ENCODE measurements at regions not wholly inside any gene's neighbourhood (a gene's known extent, or its start where the extent isn't known, plus 50 kb on each side); places are given as distances from the start of the nearest gene placed in this dataset.
"Not testable (repeated sequence)": the region's sequence is repeated elsewhere in the genome, so short reads cannot be mapped to it uniquely, and the experiment has no call there.

DNA sequence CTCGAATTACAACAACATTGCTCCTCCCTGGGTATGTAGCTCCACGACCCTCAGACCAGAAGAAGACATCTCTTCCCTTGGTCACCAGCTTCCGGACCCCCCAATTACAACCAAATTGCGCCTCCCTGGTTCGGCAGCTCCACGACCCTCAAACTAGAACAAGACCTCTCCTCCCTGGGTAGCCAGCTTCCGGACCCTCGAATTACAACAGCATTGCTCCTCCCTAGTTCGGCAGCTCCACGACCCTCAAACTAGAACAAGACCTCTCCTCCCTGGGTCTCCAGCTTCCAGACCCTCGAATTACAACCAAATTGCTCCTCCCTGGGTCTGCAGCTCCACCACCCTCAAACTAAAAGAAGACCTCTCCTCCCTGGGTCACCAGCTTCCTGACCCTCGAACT is 322.7 kb downstream of the PREX1 start:
- not testable (repeated sequence) for H3K36me3 ChIP-seq (ENCODE audit: control insufficient read depth, insufficient read depth, low read length); H3K4me1 ChIP-seq (ENCODE audit: control insufficient read depth, insufficient read depth, low read length); H3K4me3 ChIP-seq (ENCODE audit: low read depth, low read length); H3K27ac ChIP-seq (ENCODE audit: low read depth, low read length); H3K9ac ChIP-seq (ENCODE audit: low read length)
- Histone ChIP-seq H3K27me3 (ENCODE audit: control insufficient read depth, insufficient read depth, low read length) (peaks cover 12% of the 10 kb centered on the region), H3K9me3 (ENCODE audit: control insufficient read depth, insufficient read depth, low read depth, low read length) (peaks cover 13% of the 10 kb centered on the region; the same call in 1 of the 2 replicates)

DNA sequence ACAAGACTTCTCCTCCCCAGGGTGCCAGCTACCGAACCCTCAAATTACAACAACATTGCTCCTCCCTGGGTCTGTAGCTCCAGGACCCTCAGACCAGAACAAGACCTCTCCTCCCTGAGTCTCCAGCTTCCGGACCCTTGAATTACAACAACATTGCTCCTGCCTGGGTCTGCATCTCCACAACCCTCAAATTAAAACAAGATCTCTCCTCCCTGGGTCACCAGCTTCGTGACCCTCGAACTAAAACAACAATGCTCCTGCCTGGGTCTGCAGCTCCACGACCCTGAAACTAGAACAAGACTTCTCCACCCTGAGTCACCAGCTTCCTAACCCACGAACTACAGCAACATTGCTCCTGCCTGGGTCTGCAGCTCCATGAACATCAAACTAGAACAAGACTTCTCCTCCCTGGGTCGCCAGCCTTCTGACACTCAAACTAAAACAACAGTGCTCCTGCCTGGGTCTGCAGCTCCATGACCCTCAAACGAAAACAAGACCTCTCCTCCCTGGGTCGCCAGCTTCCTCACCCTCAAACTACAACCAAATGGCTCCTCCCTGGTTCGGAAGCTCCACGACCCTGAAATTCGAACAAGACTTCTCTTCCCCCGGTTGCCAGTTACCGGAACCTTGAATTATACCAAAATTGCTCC is 324.5 kb downstream of the PREX1 start:
- Histone ChIP-seq H3K27me3 (ENCODE audit: control insufficient read depth, insufficient read depth, low read length) (peaks cover 12% of the 10 kb centered on the region), H3K4me1 (ENCODE audit: control insufficient read depth, insufficient read depth, low read length) (no peaks in the 10 kb centered on the region), H3K9me3 (ENCODE audit: control insufficient read depth, insufficient read depth, low read depth, low read length) (peaks cover 13% of the 10 kb centered on the region; the same call in 1 of the 2 replicates)

GRCh38 chr20:48502758-48503157 is 325.0 kb downstream of the PREX1 start:
- Histone ChIP-seq H3K4me3 (ENCODE audit: low read depth, low read length) (no peak overlapping the region), H3K36me3 (ENCODE audit: control insufficient read depth, insufficient read depth, low read length) (no peaks in the 10 kb centered on the region), H3K9me3 (ENCODE audit: control insufficient read depth, insufficient read depth, low read depth, low read length) (peaks cover 13% of the 10 kb centered on the region; the same call in 1 of the 2 replicates), H3K27ac (ENCODE audit: low read depth, low read length) (no peak overlapping the region), H3K9ac (ENCODE audit: low read length) (no peak overlapping the region), H3K27me3 (ENCODE audit: control insufficient read depth, insufficient read depth, low read length) (peaks cover 12% of the 10 kb centered on the region), H3K4me1 (ENCODE audit: control insufficient read depth, insufficient read depth, low read length) (no peaks in the 10 kb centered on the region)

More for the DNA sequence above, 324.5 kb downstream of the PREX1 start:
- no peak overlapping the region for H3K27ac ChIP-seq (ENCODE audit: low read depth, low read length)
- H3K36me3 ChIP-seq (ENCODE audit: control insufficient read depth, insufficient read depth, low read length): no peaks in the 10 kb centered on the region
- H3K9ac ChIP-seq (ENCODE audit: low read length): no peak overlapping the region
- no peak overlapping the region for H3K4me3 ChIP-seq (ENCODE audit: low read depth, low read length)

- Histone ChIP-seq H3K4me1 (ENCODE audit: control insufficient read depth, insufficient read depth, low read length) (no peaks in the 10 kb centered on the region), H3K27ac (ENCODE audit: low read depth, low read length) (no peak overlapping the region), H3K9ac (ENCODE audit: low read length) (no peak overlapping the region), H3K36me3 (ENCODE audit: control insufficient read depth, insufficient read depth, low read length) (no peaks in the 10 kb centered on the region), H3K9me3 (ENCODE audit: control insufficient read depth, insufficient read depth, low read depth, low read length) (peaks cover 13% of the 10 kb centered on the region; the same call in 1 of the 2 replicates), H3K4me3 (ENCODE audit: low read depth, low read length) (no peak overlapping the region), H3K27me3 (ENCODE audit: control insufficient read depth, insufficient read depth, low read length) (peaks cover 12% of the 10 kb centered on the region)
These were observed 325.8 kb downstream of the PREX1 start for GRCh38 chr20:48502016-48502415.

DNA sequence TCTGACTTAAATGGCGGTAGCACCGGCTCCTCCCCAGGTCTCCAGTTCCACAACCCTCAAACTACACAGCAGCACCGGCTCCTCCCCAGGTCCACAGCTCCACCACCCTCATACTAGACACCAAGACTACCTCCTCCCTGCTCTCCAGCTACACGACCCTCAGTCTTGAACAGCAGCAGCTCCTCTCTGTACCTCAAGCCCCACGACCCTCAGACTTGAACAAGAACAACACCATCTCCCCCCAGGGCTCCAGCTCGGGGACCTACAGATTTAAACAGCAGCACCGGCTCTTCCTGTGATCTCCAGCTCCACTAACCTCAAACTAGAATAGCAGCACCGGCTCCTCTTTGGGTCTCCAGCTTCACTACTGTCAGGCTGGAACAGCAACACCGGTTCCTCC is 326.9 kb downstream of the PREX1 start:
- not testable (repeated sequence) for H3K4me1 ChIP-seq (ENCODE audit: control insufficient read depth, insufficient read depth, low read length); H3K4me3 ChIP-seq (ENCODE audit: low read depth, low read length); H3K27ac ChIP-seq (ENCODE audit: low read depth, low read length); H3K9ac ChIP-seq (ENCODE audit: low read length); H3K36me3 ChIP-seq (ENCODE audit: control insufficient read depth, insufficient read depth, low read length)
- peaks cover 13% of the 10 kb centered on the region; the same call in 1 of the 2 replicates for H3K9me3 ChIP-seq (ENCODE audit: control insufficient read depth, insufficient read depth, low read depth, low read length)
- H3K27me3 ChIP-seq (ENCODE audit: control insufficient read depth, insufficient read depth, low read length): peaks cover 12% of the 10 kb centered on the region

GRCh38 chr20:48498939-48499338 is 328.9 kb downstream of the PREX1 start:
- H3K4me1 ChIP-seq (ENCODE audit: control insufficient read depth, insufficient read depth, low read length): not testable (repeated sequence)
- Histone ChIP-seq H3K27me3 (ENCODE audit: control insufficient read depth, insufficient read depth, low read length) (peaks cover 12% of the 10 kb centered on the region), H3K9me3 (ENCODE audit: control insufficient read depth, insufficient read depth, low read depth, low read length) (peaks cover 10% of the 10 kb centered on the region; the same call in 1 of the 2 replicates)

GRCh38 chr20:48498125-48498524 is 329.7 kb downstream of the PREX1 start:
- H3K27me3 ChIP-seq (ENCODE audit: control insufficient read depth, insufficient read depth, low read length); H3K9ac ChIP-seq (ENCODE audit: low read length); H3K4me1 ChIP-seq (ENCODE audit: control insufficient read depth, insufficient read depth, low read length); H3K27ac ChIP-seq (ENCODE audit: low read depth, low read length); H3K36me3 ChIP-seq (ENCODE audit: control insufficient read depth, insufficient read depth, low read length); H3K4me3 ChIP-seq (ENCODE audit: low read depth, low read length); H3K9me3 ChIP-seq (ENCODE audit: control insufficient read depth, insufficient read depth, low read depth, low read length): not testable (repeated sequence)

More at GRCh38 chr20:48498939-48499338, 328.9 kb downstream of the PREX1 start:
- not testable (repeated sequence) for H3K9ac ChIP-seq (ENCODE audit: low read length); H3K36me3 ChIP-seq (ENCODE audit: control insufficient read depth, insufficient read depth, low read length); H3K4me3 ChIP-seq (ENCODE audit: low read depth, low read length); H3K27ac ChIP-seq (ENCODE audit: low read depth, low read length)

- no peak overlapping the region for H3K27ac ChIP-seq (ENCODE audit: low read depth, low read length)
- no peak overlapping the region for H3K9ac ChIP-seq (ENCODE audit: low read length)
- H3K4me1 ChIP-seq (ENCODE audit: control insufficient read depth, insufficient read depth, low read length): no peaks in the 10 kb centered on the region
- no peaks in the 10 kb centered on the region for H3K36me3 ChIP-seq (ENCODE audit: control insufficient read depth, insufficient read depth, low read length)
- H3K4me3 ChIP-seq (ENCODE audit: low read depth, low read length): no peak overlapping the region
- no peaks in the 10 kb centered on the region for H3K27me3 ChIP-seq (ENCODE audit: control insufficient read depth, insufficient read depth, low read length)
- H3K9me3 ChIP-seq (ENCODE audit: control insufficient read depth, insufficient read depth, low read depth, low read length): no peaks in the 10 kb centered on the region
These were observed 333.8 kb downstream of the PREX1 start for GRCh38 chr20:48493966-48494365.

GRCh38 chr20:48493331-48493730 is 334.5 kb downstream of the PREX1 start:
- not testable (repeated sequence) for H3K27me3 ChIP-seq (ENCODE audit: control insufficient read depth, insufficient read depth, low read length); H3K9me3 ChIP-seq (ENCODE audit: control insufficient read depth, insufficient read depth, low read depth, low read length); H3K36me3 ChIP-seq (ENCODE audit: control insufficient read depth, insufficient read depth, low read length)

DNA sequence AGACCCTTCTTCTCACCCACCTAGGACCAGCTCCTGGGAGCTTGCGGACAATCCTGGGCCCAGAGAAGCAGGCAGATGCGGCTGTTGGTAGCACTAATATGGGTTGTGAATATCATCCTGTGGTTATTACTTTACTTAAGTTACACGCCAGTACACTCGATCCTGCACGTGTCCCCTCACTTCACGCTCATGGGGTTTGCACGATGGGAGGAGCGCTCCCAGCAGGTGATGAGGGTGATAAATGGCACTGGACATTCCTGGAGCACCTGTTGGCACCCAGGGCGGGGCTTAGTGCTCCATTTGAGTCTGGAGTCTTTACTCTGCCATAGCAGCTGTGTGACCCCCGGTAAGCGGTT is 335.1 kb downstream of the PREX1 start:
- H3K9ac ChIP-seq (ENCODE audit: low read length): no peak overlapping the region
- no peak overlapping the region for H3K27ac ChIP-seq (ENCODE audit: low read depth, low read length)
- H3K36me3 ChIP-seq (ENCODE audit: control insufficient read depth, insufficient read depth, low read length): no peaks in the 10 kb centered on the region
- no peaks in the 10 kb centered on the region for H3K27me3 ChIP-seq (ENCODE audit: control insufficient read depth, insufficient read depth, low read length)
- H3K4me3 ChIP-seq (ENCODE audit: low read depth, low read length): no peak overlapping the region
- no peaks in the 10 kb centered on the region for H3K9me3 ChIP-seq (ENCODE audit: control insufficient read depth, insufficient read depth, low read depth, low read length)
- H3K4me1 ChIP-seq (ENCODE audit: control insufficient read depth, insufficient read depth, low read length): no peaks in the 10 kb centered on the region

More at GRCh38 chr20:48493331-48493730, 334.5 kb downstream of the PREX1 start:
- H3K9ac ChIP-seq (ENCODE audit: low read length); H3K4me3 ChIP-seq (ENCODE audit: low read depth, low read length); H3K27ac ChIP-seq (ENCODE audit: low read depth, low read length); H3K4me1 ChIP-seq (ENCODE audit: control insufficient read depth, insufficient read depth, low read length): not testable (repeated sequence)

GRCh38 chr20:48492015-48492714 is 335.6 kb downstream of the PREX1 start:
- no peaks in the 10 kb centered on the region for H3K4me1 ChIP-seq (ENCODE audit: control insufficient read depth, insufficient read depth, low read length)
- H3K36me3 ChIP-seq (ENCODE audit: control insufficient read depth, insufficient read depth, low read length): no peaks in the 10 kb centered on the region
- H3K9ac ChIP-seq (ENCODE audit: low read length): no peak overlapping the region
- H3K4me3 ChIP-seq (ENCODE audit: low read depth, low read length): no peak overlapping the region
- H3K9me3 ChIP-seq (ENCODE audit: control insufficient read depth, insufficient read depth, low read depth, low read length): no peaks in the 10 kb centered on the region
- no peaks in the 10 kb centered on the region for H3K27me3 ChIP-seq (ENCODE audit: control insufficient read depth, insufficient read depth, low read length)
- no peak overlapping the region for H3K27ac ChIP-seq (ENCODE audit: low read depth, low read length)
